Activated naive CD4-positive, alpha-beta T cell treated with anti-CD3 and anti-CD28 coated beads, Interleukin-2, amount 10 ng/mL, durations not matched to agents 7 days and 5 days (primary cell): ENCODE measurements at regions not wholly inside any gene's neighbourhood (a gene's known extent, or its start where the extent isn't known, plus 50 kb on each side); places are given as distances from the start of the nearest gene placed in this dataset.

Experiments
- CTCF ChIA-PET: fragments of 350-600 bp; sonication (Branson Sonifier 250); formaldehyde crosslinking; loops from one replicate; lab custom pipeline; 2021; ENCODE audit warnings: antibody characterized with exemption; lab: Charles Lee
- DNase-seq: peaks from one replicate; pipeline ENCODE4 v3.0.0-alpha.2; 2020
- H3K27ac Mint-ChIP-seq: one replicate; pipeline ENCODE4 v1.8.0; 2021; ENCODE audit warnings: mild to moderate bottlenecking, moderate library complexity, mixed read lengths
- H3K27me3 Mint-ChIP-seq: one replicate; pipeline ENCODE4 v1.8.0; 2021; ENCODE audit warnings: mild to moderate bottlenecking, mixed read lengths
- H3K36me3 Mint-ChIP-seq: one replicate; pipeline ENCODE4 v1.8.0; 2021; ENCODE audit warnings: mixed read lengths
- H3K4me1 Mint-ChIP-seq: one replicate; pipeline ENCODE4 v1.8.0; 2021; ENCODE audit warnings: mixed read lengths
- H3K4me3 Mint-ChIP-seq: one replicate; pipeline ENCODE4 v1.8.0; 2021; ENCODE audit warnings: mild to moderate bottlenecking, moderate library complexity, mixed read lengths
- H3K9me3 Mint-ChIP-seq: one replicate; pipeline ENCODE4 v1.8.0; 2021; ENCODE audit warnings: mixed read lengths

DNA sequence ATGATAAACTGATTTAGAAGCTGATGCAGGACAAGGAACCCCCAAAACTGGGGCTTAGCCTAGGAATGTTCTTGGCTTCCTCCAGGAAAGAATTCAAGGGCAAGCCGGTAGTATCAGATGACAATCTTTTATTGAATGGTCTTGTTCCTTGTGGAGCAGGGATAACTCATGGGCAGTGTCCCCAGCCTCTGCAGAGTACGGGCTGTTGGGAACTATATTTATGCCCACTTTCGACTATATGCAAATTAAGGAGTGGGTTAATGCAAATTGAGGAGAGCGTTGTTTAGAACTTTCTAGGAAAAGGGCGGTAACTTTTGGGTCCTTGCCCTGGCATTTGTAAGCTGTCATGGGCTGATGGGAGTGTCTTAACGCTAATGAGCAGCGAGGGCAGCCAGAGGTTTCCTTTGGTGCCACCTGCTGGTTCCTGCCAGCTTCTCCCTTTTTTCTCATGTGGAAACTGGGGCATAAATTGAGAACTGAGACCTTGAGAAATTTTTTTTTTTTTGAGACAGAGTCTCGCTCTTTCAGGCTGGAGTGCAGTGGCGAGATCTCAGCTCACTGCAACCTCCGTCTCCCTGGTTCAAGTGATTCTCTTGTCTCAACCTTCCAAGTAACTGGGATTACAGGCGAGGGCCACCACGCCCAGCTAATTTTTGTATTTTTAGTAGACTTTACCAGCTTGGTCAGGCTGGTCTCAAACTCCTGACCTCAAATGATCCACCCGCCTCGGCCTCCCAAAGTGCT lies 79.4 kb upstream of the ABCC4 start:
- H3K4me1 Mint-ChIP-seq = peaks cover 6% of the 10 kb centered on the region
- H3K4me3 Mint-ChIP-seq = no peak overlapping the region
- H3K36me3 Mint-ChIP-seq = no peaks in the 10 kb centered on the region
- CTCF ChIA-PET = interaction anchor here (0.6 to 8.8 kb wide), 25 partner anchors 8 to 1699 kb away, joined by 3 to 135 read pairs (median 3); partner anchors contain the start of gene ABCC4
- H3K9me3 Mint-ChIP-seq = no peaks in the 10 kb centered on the region
- peaks cover 6% of the 10 kb centered on the region for H3K27me3 Mint-ChIP-seq
- H3K27ac Mint-ChIP-seq = no peak overlapping the region
- peak; percentile 81 for DNase-seq

DNA sequence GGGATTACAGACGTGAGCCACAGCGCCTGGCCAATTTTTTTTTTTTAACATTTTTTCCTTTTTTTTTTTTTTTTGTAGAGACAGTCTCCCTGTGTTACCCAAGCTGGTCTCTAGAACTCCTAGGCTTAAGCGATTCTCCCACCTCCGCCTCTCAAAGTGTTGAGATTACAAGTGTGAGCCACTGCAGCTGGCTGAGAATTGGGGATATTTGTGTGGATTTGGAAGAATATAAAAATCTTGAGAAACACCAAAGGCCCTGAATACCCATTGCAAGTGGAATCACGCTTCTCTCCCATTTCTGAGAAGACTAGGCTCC lies 79.9 kb upstream of the ABCC4 start:
- Mint-ChIP-seq H3K4me3 (no peak overlapping the region), H3K4me1 (peaks cover 6% of the 10 kb centered on the region), H3K27ac (no peak overlapping the region), H3K9me3 (no peaks in the 10 kb centered on the region), H3K36me3 (no peaks in the 10 kb centered on the region), H3K27me3 (peaks cover 7% of the 10 kb centered on the region)
- CTCF ChIA-PET = interaction anchor here (0.7 to 8.8 kb wide), 18 partner anchors 8 to 761 kb away, joined by 3 to 135 read pairs (median 4); partner anchors contain the start of gene ABCC4
- DNase-seq = no peak

DNA sequence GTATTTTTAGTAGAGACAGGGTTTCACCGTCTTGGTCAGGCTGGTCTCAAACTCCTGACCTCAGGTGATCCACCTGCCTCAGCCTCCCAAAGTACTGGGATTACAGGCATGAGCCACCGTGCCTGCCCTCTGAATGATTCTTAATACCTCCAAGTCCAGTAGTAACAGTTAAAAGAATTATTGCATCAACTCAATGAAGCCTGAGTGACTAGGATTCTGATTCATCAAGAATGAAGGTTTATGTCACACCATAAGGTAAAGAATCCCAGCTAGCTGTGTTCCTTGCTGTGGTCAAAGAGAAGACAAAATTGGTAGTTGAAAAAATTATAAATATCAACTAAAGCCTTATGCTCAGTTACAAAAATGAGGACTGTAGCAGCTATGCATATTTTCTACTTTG lies 81.2 kb upstream of the ABCC4 start:
- Mint-ChIP-seq H3K27ac (no peak overlapping the region), H3K36me3 (no peaks in the 10 kb centered on the region), H3K9me3 (no peaks in the 10 kb centered on the region), H3K4me3 (no peak overlapping the region), H3K4me1 (peaks cover 6% of the 10 kb centered on the region), H3K27me3 (peaks cover 6% of the 10 kb centered on the region)
- no peak for DNase-seq
- CTCF ChIA-PET = interaction anchor here (1.2 to 8.8 kb wide), 5 partner anchors 22 to 583 kb away, joined by 3 to 135 read pairs (median 4); no protein-coding TSS in a partner anchor

DNA sequence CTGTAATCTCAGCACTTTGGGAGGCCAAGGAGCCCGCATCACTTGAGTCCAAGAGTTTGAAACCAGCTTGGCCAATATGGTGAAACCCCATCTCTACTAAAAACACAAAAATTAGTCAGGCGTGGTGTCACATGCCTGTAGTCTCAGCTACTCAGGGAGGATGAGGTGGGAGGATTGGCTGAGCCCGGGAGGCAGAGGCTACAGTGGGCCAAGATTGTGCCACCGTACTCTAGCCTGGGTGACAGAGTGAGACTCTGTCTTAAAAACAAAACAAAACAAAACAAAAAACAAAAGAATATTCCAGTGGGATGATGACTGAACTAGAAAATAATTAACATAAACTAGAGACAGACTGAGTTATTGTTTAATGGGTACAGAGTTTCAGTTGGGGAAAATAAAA lies 81.7 kb upstream of the ABCC4 start:
- no peak overlapping the region for H3K27ac Mint-ChIP-seq
- H3K9me3 Mint-ChIP-seq = no peaks in the 10 kb centered on the region
- CTCF ChIA-PET = interaction anchor here (1.2 to 8.8 kb wide), 5 partner anchors 21 to 583 kb away, joined by 3 to 135 read pairs (median 4); no protein-coding TSS in a partner anchor
- no peak overlapping the region for H3K4me3 Mint-ChIP-seq
- peaks cover 6% of the 10 kb centered on the region for H3K4me1 Mint-ChIP-seq
- no peaks in the 10 kb centered on the region for H3K36me3 Mint-ChIP-seq
- peaks cover 6% of the 10 kb centered on the region for H3K27me3 Mint-ChIP-seq
- DNase-seq = no peak

DNA sequence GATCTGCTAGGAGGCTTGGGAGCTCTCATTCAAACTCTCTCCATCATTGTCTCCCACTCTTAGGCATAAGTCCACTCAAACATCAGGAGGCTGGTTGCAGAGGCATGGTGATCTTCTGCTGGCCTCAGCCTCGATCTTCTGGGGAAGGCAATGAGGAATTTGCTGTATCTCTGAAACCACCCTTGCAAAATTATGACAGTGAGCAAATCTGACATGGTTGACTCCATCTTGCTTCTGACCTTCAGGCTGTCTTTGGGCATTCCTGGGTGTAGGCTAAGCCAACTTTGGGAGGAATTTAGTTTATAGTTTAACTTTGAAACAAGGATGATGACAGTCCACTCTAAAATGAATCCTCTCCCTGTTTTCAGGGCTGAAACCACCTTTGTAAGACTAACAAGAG lies 84.1 kb upstream of the ABCC4 start:
- Mint-ChIP-seq H3K4me1 (peaks cover 5% of the 10 kb centered on the region), H3K36me3 (no peaks in the 10 kb centered on the region), H3K27me3 (peaks cover 16% of the 10 kb centered on the region), H3K9me3 (no peaks in the 10 kb centered on the region), H3K27ac (no peak overlapping the region), H3K4me3 (no peak overlapping the region)
- no peak for DNase-seq
- CTCF ChIA-PET = interaction anchor here (8.8 kb wide), 1 partner anchor 196 kb away, joined by 135 read pairs; no protein-coding TSS in a partner anchor

DNA sequence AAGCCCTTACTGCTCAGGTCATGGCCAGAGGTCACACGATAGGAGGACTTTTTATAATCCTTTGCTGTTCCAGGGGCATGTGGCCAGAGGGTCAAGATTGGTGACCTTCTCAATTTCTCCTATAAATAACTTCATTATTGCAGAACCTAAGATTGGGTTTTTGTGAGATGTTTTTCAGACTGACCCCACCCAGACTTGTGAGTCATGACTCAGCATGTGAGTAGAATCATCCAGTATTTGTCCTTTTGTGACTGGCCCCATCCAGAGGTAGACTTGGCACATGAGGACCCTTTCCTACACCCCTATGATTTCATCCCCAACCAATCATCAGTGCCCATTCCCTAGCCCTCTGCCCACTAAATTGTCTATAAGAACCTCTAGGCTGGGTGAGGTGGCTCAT lies 84.5 kb upstream of the ABCC4 start:
- Mint-ChIP-seq H3K9me3 (no peaks in the 10 kb centered on the region), H3K36me3 (no peaks in the 10 kb centered on the region), H3K4me3 (no peak overlapping the region), H3K4me1 (peaks cover under 1% of the 10 kb centered on the region), H3K27me3 (peaks cover 20% of the 10 kb centered on the region), H3K27ac (no peak overlapping the region)
- DNase-seq = no peak
- CTCF ChIA-PET = interaction anchor here (8.8 kb wide), 1 partner anchor 196 kb away, joined by 135 read pairs; no protein-coding TSS in a partner anchor

DNA sequence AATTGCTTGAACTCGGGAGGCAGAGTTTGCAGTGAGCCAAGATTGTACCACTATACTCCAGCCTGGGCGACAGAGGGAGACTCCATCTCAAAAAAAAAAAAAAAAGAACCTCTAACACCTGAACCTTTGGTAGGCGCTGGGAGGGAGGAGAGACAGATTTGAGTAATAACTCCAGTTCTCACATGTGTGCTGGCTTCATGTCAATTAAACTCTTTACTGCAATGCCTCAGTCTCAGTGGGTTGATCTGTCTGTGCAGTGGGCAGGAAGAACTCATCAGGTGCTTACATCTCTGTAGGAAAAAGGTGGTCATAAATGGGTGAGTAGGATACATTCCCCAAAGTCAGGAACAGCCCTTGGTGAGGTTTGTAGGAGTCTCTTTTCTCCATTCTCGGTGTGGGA lies 85.1 kb upstream of the ABCC4 start:
- no peaks in the 10 kb centered on the region for H3K9me3 Mint-ChIP-seq
- no peak overlapping the region for H3K27ac Mint-ChIP-seq
- no peaks in the 10 kb centered on the region for H3K4me1 Mint-ChIP-seq
- no peak for DNase-seq
- CTCF ChIA-PET = interaction anchor here (8.8 kb wide), 1 partner anchor 197 kb away, joined by 135 read pairs; no protein-coding TSS in a partner anchor
- no peaks in the 10 kb centered on the region for H3K36me3 Mint-ChIP-seq
- H3K27me3 Mint-ChIP-seq = peaks cover 21% of the 10 kb centered on the region
- H3K4me3 Mint-ChIP-seq = no peak overlapping the region

DNA sequence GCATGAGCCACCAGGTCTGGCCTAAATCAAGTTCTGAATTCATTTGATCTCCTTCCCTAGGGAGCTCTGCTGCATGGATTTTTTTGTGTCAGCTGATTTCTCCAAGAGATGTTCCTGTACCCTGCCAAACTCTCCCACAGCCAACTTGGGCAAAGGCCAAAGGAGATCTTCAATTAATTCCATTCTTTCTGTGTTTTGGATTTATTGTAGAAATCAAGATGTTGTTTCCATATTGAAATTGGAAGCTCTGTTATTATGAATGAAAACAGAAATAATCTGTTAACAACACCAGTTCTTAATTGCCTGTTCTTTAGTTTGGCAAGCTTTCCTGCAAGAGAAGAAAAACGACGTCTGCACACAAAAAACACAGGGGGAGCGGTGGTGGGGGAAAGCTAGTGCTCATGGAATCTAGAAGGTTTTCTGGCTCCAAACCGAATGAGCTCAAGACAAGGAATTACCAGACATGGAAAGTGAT lies 86.5 kb upstream of the ABCC4 start:
- H3K4me1 Mint-ChIP-seq = no peaks in the 10 kb centered on the region
- no peak overlapping the region for H3K27ac Mint-ChIP-seq
- CTCF ChIA-PET = interaction anchor here (0.7 kb wide), 1 partner anchor 198 kb away, joined by 3 read pairs; no protein-coding TSS in a partner anchor
- no peaks in the 10 kb centered on the region for H3K36me3 Mint-ChIP-seq
- DNase-seq = no peak
- H3K4me3 Mint-ChIP-seq = no peak overlapping the region
- H3K27me3 Mint-ChIP-seq = peaks cover 21% of the 10 kb centered on the region
- H3K9me3 Mint-ChIP-seq = no peaks in the 10 kb centered on the region

DNA sequence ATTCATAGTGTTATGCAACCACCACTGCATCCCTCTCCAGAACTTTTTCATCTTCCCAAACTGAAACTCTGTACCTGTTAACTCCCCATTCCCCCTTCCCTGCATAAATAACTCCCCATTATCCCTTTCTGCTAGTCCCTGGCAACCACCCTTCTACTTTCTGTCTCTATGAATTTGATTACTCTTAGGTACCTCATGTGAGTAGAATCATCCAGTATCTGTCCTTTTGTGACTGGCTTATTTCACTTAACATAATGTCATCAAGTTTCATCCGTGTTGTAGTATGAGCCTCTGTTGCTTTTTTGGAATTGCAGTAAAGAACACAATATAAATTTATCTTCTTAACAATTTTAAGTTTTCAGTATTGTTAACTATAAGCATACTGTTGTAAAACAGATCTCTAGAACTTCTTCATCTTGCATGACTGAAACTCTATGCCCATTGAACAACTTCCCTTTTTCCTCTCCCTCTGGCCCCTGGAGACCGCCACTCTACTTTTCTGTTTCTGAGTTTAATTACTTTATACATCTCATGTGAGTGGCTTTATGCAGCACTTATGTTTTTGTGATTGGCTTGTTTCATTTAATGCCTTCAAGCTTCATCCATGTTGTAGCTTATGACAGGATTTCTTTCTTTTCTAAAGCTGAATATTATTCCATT lies 87.3 kb upstream of the ABCC4 start:
- H3K4me1 Mint-ChIP-seq = no peaks in the 10 kb centered on the region
- no peak overlapping the region for H3K27ac Mint-ChIP-seq
- H3K9me3 Mint-ChIP-seq = no peaks in the 10 kb centered on the region
- no peak for DNase-seq
- H3K27me3 Mint-ChIP-seq = peaks cover 21% of the 10 kb centered on the region
- H3K36me3 Mint-ChIP-seq = no peaks in the 10 kb centered on the region
- no peak overlapping the region for H3K4me3 Mint-ChIP-seq
- CTCF ChIA-PET = interaction anchor here (1.2 kb wide), 1 partner anchor 8 kb away, joined by 3 read pairs; no protein-coding TSS in a partner anchor

DNA sequence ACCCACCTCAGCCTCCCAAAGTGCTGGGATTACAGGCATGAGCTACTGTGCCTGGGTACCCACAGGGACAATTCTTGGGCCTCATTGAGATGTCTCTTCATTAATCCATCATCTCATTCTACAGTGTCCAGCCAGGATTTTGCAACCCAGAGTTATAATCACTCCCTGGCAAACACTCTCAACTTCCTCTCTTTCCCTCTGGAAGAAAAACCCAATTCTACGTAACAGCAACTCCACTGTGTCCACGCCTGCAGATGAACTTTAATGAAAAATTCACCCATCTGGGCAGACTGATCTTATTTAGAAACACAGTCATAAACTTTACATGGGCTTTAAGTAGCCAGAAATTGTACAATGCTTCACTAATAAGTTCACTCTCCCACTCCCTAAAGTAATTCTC lies 90.1 kb upstream of the ABCC4 start:
- CTCF ChIA-PET = interaction anchor here (2.2 kb wide), 1 partner anchor 13 kb away, joined by 8 read pairs; no protein-coding TSS in a partner anchor
- H3K36me3 Mint-ChIP-seq = no peaks in the 10 kb centered on the region
- no peaks in the 10 kb centered on the region for H3K9me3 Mint-ChIP-seq
- H3K27me3 Mint-ChIP-seq = peaks cover 23% of the 10 kb centered on the region
- no peak overlapping the region for H3K27ac Mint-ChIP-seq
- DNase-seq = no peak
- H3K4me3 Mint-ChIP-seq = no peak overlapping the region
- no peaks in the 10 kb centered on the region for H3K4me1 Mint-ChIP-seq

DNA sequence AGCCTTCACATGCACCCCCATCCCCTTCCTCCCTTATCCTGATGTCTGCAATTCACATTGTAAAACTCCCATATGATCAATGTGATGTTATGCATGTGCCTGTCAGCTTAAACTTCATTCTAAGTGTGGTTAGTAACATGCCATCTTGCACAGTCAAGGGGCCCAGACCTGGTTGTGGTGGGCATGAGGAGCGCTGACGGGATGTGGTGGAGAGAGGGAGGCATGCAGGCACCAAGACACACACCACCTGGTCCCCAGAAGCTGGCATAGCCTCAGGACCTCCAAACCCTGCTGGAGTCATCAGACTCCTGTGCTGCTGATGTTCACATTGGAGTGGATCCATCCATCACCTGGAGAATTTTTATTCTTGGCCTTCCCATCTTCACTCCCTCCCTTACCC lies 90.5 kb upstream of the ABCC4 start:
- Mint-ChIP-seq H3K27me3 (peaks cover 20% of the 10 kb centered on the region), H3K4me1 (no peaks in the 10 kb centered on the region), H3K27ac (no peak overlapping the region), H3K9me3 (no peaks in the 10 kb centered on the region), H3K4me3 (no peak overlapping the region), H3K36me3 (no peaks in the 10 kb centered on the region)
- DNase-seq = no peak
- CTCF ChIA-PET = no interaction called here

DNA sequence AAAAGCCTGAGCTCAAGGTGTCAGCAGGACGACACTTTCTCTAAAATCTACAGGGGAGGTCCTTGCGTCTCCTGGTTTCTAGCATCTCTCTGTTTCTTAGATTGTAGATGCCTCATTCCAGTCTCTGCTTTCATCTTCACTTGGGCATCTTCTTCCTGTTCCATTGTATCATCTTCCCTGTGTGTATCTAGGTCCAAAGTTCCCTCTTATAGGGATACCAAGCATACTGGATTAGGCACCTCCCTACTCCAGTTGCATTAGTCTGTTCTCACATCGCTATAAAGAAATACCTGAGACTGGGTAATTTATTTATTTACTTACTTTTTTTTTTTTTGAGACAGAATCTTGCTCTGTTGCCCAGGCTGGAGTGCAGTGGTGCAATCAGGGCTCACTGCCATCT lies 91.3 kb upstream of the ABCC4 start:
- Mint-ChIP-seq H3K4me1 (no peaks in the 10 kb centered on the region), H3K9me3 (no peaks in the 10 kb centered on the region), H3K4me3 (no peak overlapping the region), H3K27ac (no peak overlapping the region), H3K27me3 (peaks cover 20% of the 10 kb centered on the region), H3K36me3 (no peaks in the 10 kb centered on the region)
- CTCF ChIA-PET = no interaction called here
- no peak for DNase-seq

DNA sequence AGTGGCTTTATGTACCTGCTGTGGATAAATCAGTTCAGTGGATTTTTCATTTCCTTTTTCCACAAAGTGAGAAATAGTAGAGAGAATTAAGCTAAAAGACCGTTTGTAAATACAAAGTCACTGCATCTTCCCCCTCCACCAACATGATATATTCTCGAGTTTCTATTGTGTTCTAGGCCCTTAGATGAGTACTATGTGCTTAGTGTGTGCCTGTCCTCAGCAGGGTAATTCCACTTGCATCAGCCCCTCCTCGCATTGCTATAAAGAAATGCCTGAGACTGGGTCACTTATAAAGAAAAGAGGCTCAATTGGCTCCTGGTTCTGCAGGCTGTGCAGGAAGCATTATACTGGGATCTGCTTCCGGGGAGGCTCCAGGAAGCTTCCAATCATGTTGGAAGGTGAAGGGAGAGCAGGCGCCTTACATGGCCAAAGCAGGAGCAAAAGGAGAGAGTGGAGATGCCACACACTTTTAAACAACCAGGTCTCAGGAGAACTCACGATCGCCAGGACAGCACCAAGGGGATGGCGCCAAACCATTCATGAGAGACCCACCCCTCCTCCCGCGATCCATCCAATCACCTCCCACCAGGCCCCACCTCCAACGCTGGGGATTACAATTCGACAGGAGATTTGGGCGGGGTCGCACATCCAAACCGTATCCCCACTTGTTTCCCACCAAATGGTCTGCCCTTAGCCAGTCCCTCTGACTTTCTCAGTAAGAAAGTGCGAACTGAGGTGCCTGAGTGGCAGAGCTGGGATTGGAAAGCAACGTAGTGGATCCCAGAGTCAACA lies 102.3 kb upstream of the ABCC4 start:
- Mint-ChIP-seq H3K9me3 (no peaks in the 10 kb centered on the region), H3K27me3 (peaks cover 14% of the 10 kb centered on the region), H3K36me3 (no peaks in the 10 kb centered on the region), H3K4me3 (peak overlapping the region; percentile 78), H3K27ac (no peak overlapping the region), H3K4me1 (peaks cover 12% of the 10 kb centered on the region)
- CTCF ChIA-PET = interaction anchor here (0.6 to 9.0 kb wide), 32 partner anchors 8 to 969 kb away, joined by 3 to 207 read pairs (median 4); no protein-coding TSS in a partner anchor
- DNase-seq = peak; percentile 24
